GM18505 (cell line): ENCODE measurements at regions not wholly inside any gene's neighbourhood (a gene's known extent, or its start where the extent isn't known, plus 50 kb on each side); places are given as distances from the start of the nearest gene placed in this dataset.
"Not testable (repeated sequence)": the region's sequence is repeated elsewhere in the genome, so short reads cannot be mapped to it uniquely, and the experiment has no call there.

Source experiments
- ATAC-seq: cut with Tn5 transposase; IDR thresholded peaks from one replicate; pipeline ENCODE4 v1.9.1; 2021; ENCODE audit not compliant: unreplicated experiment
- POLR2A ChIP-seq: IDR thresholded peaks from 4 replicates; pipeline ENCODE4 v1.6.1; 2011; ENCODE audit warnings: borderline replicate concordance; ENCODE audit not compliant: insufficient read depth, insufficient read length; ENCODE audit errors: extremely low read depth

- no peak for TF ChIP-seq POLR2A
- ATAC-seq: no peak
Measured at GRCh38 chr1:56257726-56258125, 321.6 kb downstream of the PLPP3 start.

- TF ChIP-seq POLR2A: no peak
- ATAC-seq: no peak
Measured at GRCh38 chr1:56256153-56257000, 323.0 kb downstream of the PLPP3 start.

GRCh38 chr1:56255516-56256152 lies 323.7 kb downstream of the PLPP3 start:
- no peak for TF ChIP-seq POLR2A
- no peak for ATAC-seq

- TF ChIP-seq POLR2A: no peak
- ATAC-seq: no peak
Measured at GRCh38 chr1:56254130-56254529, 325.2 kb downstream of the PLPP3 start.

GRCh38 chr1:56250809-56251208 lies 328.6 kb downstream of the PLPP3 start:
- TF ChIP-seq POLR2A: no peak
- no peak for ATAC-seq

- no peak for TF ChIP-seq POLR2A
- no peak for ATAC-seq
Measured at GRCh38 chr1:56249234-56249633, 330.1 kb downstream of the PLPP3 start.

- TF ChIP-seq POLR2A: no peak
- no peak for ATAC-seq
Measured at GRCh38 chr1:56248138-56248537, 331.2 kb downstream of the PLPP3 start.

GRCh38 chr1:56246726-56247125 lies 332.6 kb downstream of the PLPP3 start:
- ATAC-seq: not testable (repeated sequence)

GRCh38 chr1:56240400-56240799 lies 339.0 kb downstream of the PLPP3 start:
- ATAC-seq: no peak
- TF ChIP-seq POLR2A: no peak

GRCh38 chr1:56237491-56238064 lies 341.8 kb downstream of the PLPP3 start:
- ATAC-seq: no peak
- TF ChIP-seq POLR2A: no peak

GRCh38 chr1:56236688-56237087 lies 342.7 kb downstream of the PLPP3 start:
- ATAC-seq: no peak
- TF ChIP-seq POLR2A: no peak

GRCh38 chr1:56235909-56236510 lies 343.4 kb downstream of the PLPP3 start:
- ATAC-seq: no peak
- TF ChIP-seq POLR2A: no peak

GRCh38 chr1:56229186-56229585 lies 350.2 kb downstream of the PLPP3 start:
- no peak for ATAC-seq
- no peak for TF ChIP-seq POLR2A

GRCh38 chr1:56227886-56228285 lies 351.5 kb downstream of the PLPP3 start:
- TF ChIP-seq POLR2A: no peak
- no peak for ATAC-seq

- ATAC-seq: no peak
- no peak for TF ChIP-seq POLR2A
Measured at GRCh38 chr1:56227401-56227800, 352.0 kb downstream of the PLPP3 start.
